ENCODE measurements at regions not wholly inside any gene's neighbourhood (a gene's known extent, or its start where the extent isn't known, plus 50 kb on each side); places are given as distances from the start of the nearest gene placed in this dataset.
"Not testable (repeated sequence)": the region's sequence is repeated elsewhere in the genome, so short reads cannot be mapped to it uniquely, and the experiment has no call there.

DNA sequence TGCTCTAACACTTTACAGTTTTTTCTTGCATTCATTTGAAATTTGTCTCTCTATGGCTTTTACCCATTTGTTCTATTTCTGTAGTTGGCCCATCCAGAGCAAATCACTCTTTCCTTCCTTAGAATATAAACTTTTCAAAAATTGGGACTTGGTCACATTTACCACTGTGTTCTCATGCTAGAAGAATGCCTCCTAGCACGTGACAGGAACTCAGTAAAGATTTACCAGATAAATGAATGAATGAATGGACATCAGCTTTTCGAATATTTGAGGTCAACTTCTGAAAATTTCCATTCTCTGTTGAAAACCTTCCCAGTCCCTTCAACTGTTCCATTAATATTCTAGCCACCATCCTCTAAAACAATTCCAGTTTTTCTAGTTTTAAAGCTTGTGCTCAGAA is 294.5 kb downstream of the CD83 start:
- Histone ChIP-seq H4K20me1 (ENCODE audit: insufficient read depth, low read length) (no peaks in the 10 kb centered on the region), H3K9me3 (ENCODE audit: low read depth, low read length) (no peaks in the 10 kb centered on the region), H3K4me1 (ENCODE audit: insufficient read depth, low read length) (no peaks in the 10 kb centered on the region), H3K79me2 (ENCODE audit: insufficient read depth, low read length) (no peaks in the 10 kb centered on the region), H2AFZ (ENCODE audit: low read length) (no peak overlapping the region), H3K4me2 (ENCODE audit: insufficient read depth, low read length) (no peak overlapping the region), H3K27ac (ENCODE audit: low read depth, low read length) (no peak overlapping the region), H3K36me3 (ENCODE audit: insufficient read depth, low read length) (no peaks in the 10 kb centered on the region), H3K27me3 (ENCODE audit: insufficient read depth, low read length) (no peaks in the 10 kb centered on the region), H3K4me3 (ENCODE audit: insufficient read depth, low read length) (no peak overlapping the region)
- no peak for TF ChIP-seq CTCF (IDR thresholded peaks at IDR 0.05; ENCODE audit: extremely low read depth, low read depth, low read length)
- DNase-seq (ENCODE audit: insufficient read length, low spot score, missing footprints): no peak

GRCh38 chr6:14415452-14415851 is 297.9 kb downstream of the CD83 start:
- DNase-seq (ENCODE audit: insufficient read length, low spot score, missing footprints): no peak
- no peaks in the 10 kb centered on the region for H3K79me2 ChIP-seq (ENCODE audit: insufficient read depth, low read length)
- H3K27me3 ChIP-seq (ENCODE audit: insufficient read depth, low read length): no peaks in the 10 kb centered on the region
- no peaks in the 10 kb centered on the region for H4K20me1 ChIP-seq (ENCODE audit: insufficient read depth, low read length)
- H3K9me3 ChIP-seq (ENCODE audit: low read depth, low read length): no peaks in the 10 kb centered on the region
- H3K36me3 ChIP-seq (ENCODE audit: insufficient read depth, low read length): no peaks in the 10 kb centered on the region
- no peak overlapping the region for H3K4me2 ChIP-seq (ENCODE audit: insufficient read depth, low read length)
- no peak overlapping the region for H3K4me3 ChIP-seq (ENCODE audit: insufficient read depth, low read length)
- H2AFZ ChIP-seq (ENCODE audit: low read length): no peak overlapping the region
- TF ChIP-seq CTCF (IDR thresholded peaks at IDR 0.05; ENCODE audit: extremely low read depth, low read depth, low read length): no peak
- no peak overlapping the region for H3K27ac ChIP-seq (ENCODE audit: low read depth, low read length)
- H3K4me1 ChIP-seq (ENCODE audit: insufficient read depth, low read length): no peaks in the 10 kb centered on the region

DNA sequence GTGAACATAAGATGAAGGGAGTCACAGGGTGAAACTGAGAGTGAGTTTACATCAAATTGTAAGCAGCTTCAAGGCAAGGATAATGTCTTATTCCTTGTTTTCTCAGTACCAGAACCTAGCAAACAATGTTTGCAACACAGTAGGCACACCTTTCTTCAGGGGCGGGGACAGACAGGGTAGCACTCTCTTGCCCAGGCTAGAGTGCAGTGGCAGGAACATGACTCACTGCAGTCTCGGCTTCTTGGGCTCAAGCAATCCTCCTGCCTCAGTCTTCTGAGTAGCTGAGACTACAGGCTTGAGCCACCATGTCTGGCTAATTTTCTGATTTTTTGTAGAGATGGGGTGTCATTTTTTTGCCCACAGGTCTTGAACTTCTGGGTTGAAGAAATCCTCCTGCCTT is 299.8 kb downstream of the CD83 start:
- Histone ChIP-seq H3K27me3 (ENCODE audit: insufficient read depth, low read length) (no peaks in the 10 kb centered on the region), H3K27ac (ENCODE audit: low read depth, low read length) (no peak overlapping the region)
- TF ChIP-seq CTCF (IDR thresholded peaks at IDR 0.05; ENCODE audit: extremely low read depth, low read depth, low read length): no peak

GRCh38 chr6:14419224-14419623 is 301.7 kb downstream of the CD83 start:
- H3K27ac ChIP-seq (ENCODE audit: low read depth, low read length); H2AFZ ChIP-seq (ENCODE audit: low read length); H3K4me1 ChIP-seq (ENCODE audit: insufficient read depth, low read length); H3K36me3 ChIP-seq (ENCODE audit: insufficient read depth, low read length); H3K27me3 ChIP-seq (ENCODE audit: insufficient read depth, low read length); H3K4me2 ChIP-seq (ENCODE audit: insufficient read depth, low read length); DNase-seq (ENCODE audit: insufficient read length, low spot score, missing footprints); H3K79me2 ChIP-seq (ENCODE audit: insufficient read depth, low read length); H4K20me1 ChIP-seq (ENCODE audit: insufficient read depth, low read length); H3K4me3 ChIP-seq (ENCODE audit: insufficient read depth, low read length); H3K9me3 ChIP-seq (ENCODE audit: low read depth, low read length): not testable (repeated sequence)

More for the DNA sequence above, 299.8 kb downstream of the CD83 start:
- Histone ChIP-seq H3K4me3 (ENCODE audit: insufficient read depth, low read length) (no peak overlapping the region), H2AFZ (ENCODE audit: low read length) (no peak overlapping the region), H3K9me3 (ENCODE audit: low read depth, low read length) (no peaks in the 10 kb centered on the region), H3K79me2 (ENCODE audit: insufficient read depth, low read length) (no peaks in the 10 kb centered on the region), H3K4me1 (ENCODE audit: insufficient read depth, low read length) (no peaks in the 10 kb centered on the region), H4K20me1 (ENCODE audit: insufficient read depth, low read length) (no peaks in the 10 kb centered on the region), H3K4me2 (ENCODE audit: insufficient read depth, low read length) (no peak overlapping the region), H3K36me3 (ENCODE audit: insufficient read depth, low read length) (no peaks in the 10 kb centered on the region)
- DNase-seq (ENCODE audit: insufficient read length, low spot score, missing footprints): no peak

DNA sequence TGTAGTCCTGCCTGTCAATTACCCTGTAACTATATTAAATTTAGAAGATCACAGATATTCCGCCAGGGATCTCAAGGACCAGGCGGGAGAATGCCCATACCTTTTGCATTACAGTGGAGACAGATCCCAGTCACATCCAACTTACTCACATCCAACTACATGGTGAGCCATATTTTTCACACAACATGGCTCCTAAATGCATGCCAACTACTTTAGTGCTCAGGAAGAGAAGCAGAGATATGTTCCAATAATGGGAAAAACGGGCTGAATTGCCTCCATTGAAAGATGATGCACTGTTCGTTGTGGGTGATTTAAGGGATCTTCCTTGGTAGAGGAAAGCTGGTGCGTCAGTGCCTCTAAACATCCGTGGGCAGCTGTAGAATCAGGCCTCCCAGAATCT is 304.5 kb downstream of the CD83 start:
- no peak overlapping the region for H3K27ac ChIP-seq (ENCODE audit: low read depth, low read length)
- no peak for TF ChIP-seq CTCF (IDR thresholded peaks at IDR 0.05; ENCODE audit: extremely low read depth, low read depth, low read length)
- no peaks in the 10 kb centered on the region for H3K9me3 ChIP-seq (ENCODE audit: low read depth, low read length)
- no peak for DNase-seq (ENCODE audit: insufficient read length, low spot score, missing footprints)
- H3K27me3 ChIP-seq (ENCODE audit: insufficient read depth, low read length): no peaks in the 10 kb centered on the region
- H3K4me3 ChIP-seq (ENCODE audit: insufficient read depth, low read length): no peak overlapping the region
- H3K79me2 ChIP-seq (ENCODE audit: insufficient read depth, low read length): no peaks in the 10 kb centered on the region
- no peaks in the 10 kb centered on the region for H4K20me1 ChIP-seq (ENCODE audit: insufficient read depth, low read length)
- H2AFZ ChIP-seq (ENCODE audit: low read length): no peak overlapping the region
- peaks cover 4% of the 10 kb centered on the region for H3K4me1 ChIP-seq (ENCODE audit: insufficient read depth, low read length)
- no peaks in the 10 kb centered on the region for H3K36me3 ChIP-seq (ENCODE audit: insufficient read depth, low read length)
- H3K4me2 ChIP-seq (ENCODE audit: insufficient read depth, low read length): no peak overlapping the region
